HepG2 (cell line): ENCODE measurements at regions not wholly inside any gene's neighbourhood (a gene's known extent, or its start where the extent isn't known, plus 50 kb on each side); places are given as distances from the start of the nearest gene placed in this dataset.

Experiments
- ATRX ChIP-seq: sonication (generic); formaldehyde crosslinking; IDR thresholded peaks from 2 replicates; pipeline ENCODE4 v1.4.0; 2020; ENCODE audit warnings: missing genetic modification reagents, borderline replicate concordance
- CHD2 ChIP-seq: IDR thresholded peaks from 2 replicates; pipeline ENCODE4 v1.6.1; 2011; ENCODE audit warnings: low read depth, low read length, improper control_type of control experiment
- FIP1L1 ChIP-seq: fragments of 200-400 bp; formaldehyde crosslinking; IDR thresholded peaks from 2 replicates; pipeline ENCODE4 v1.6.1; 2018; ENCODE audit warnings: low read depth, mild to moderate bottlenecking, low read length, moderate library complexity, borderline replicate concordance; ENCODE audit not compliant: insufficient read depth
- SP140L ChIP-seq: sonication (generic); formaldehyde crosslinking; IDR thresholded peaks from 2 replicates; pipeline ENCODE4 v1.4.0; 2020; ENCODE audit warnings: missing genetic modification reagents, borderline replicate concordance
- STAT5B ChIP-seq: sonication (generic); formaldehyde crosslinking; IDR thresholded peaks from 2 replicates; pipeline ENCODE4 v1.4.0; 2020; ENCODE audit warnings: missing genetic modification reagents
- XBP1 ChIP-seq: sonication (generic); formaldehyde crosslinking; IDR thresholded peaks from 2 replicates; pipeline ENCODE4 v1.5.0; 2020; ENCODE audit warnings: missing genetic modification reagents
- YEATS2 ChIP-seq: sonication (generic); formaldehyde crosslinking; IDR thresholded peaks from 2 replicates; pipeline ENCODE4 v1.4.0; 2020; ENCODE audit warnings: missing genetic modification reagents, borderline replicate concordance
- ZNF331 ChIP-seq: sonication (generic); formaldehyde crosslinking; IDR thresholded peaks from 2 replicates; pipeline ENCODE4 v1.4.0; 2020; ENCODE audit warnings: missing genetic modification reagents
- ZNF383 ChIP-seq: sonication (generic); formaldehyde crosslinking; IDR thresholded peaks from 2 replicates; pipeline ENCODE4 v1.4.0; 2020; ENCODE audit warnings: missing genetic modification reagents, mild to moderate bottlenecking, borderline replicate concordance
- ZNF629 ChIP-seq: sonication (generic); formaldehyde crosslinking; conservative IDR thresholded peaks from 2 replicates; pipeline ENCODE4 v1.5.0; 2020; ENCODE audit warnings: missing genetic modification reagents
- ZNF878 ChIP-seq: sonication (generic); formaldehyde crosslinking; IDR thresholded peaks from 2 replicates; pipeline ENCODE4 v1.8.1; 2023; ENCODE audit warnings: mild to moderate bottlenecking, missing genetic modification reagents, moderate library complexity
- TF ChIP-seq, protein P1 (sequence below): IDR thresholded peaks from 2 replicates; pipeline ENCODE4 v1.6.1; 2016; ENCODE audit warnings: low read depth
- TF ChIP-seq, protein P2 (sequence below): sonication (generic); formaldehyde crosslinking; IDR thresholded peaks from 2 replicates; pipeline ENCODE4 v1.4.0; 2020; ENCODE audit warnings: mild to moderate bottlenecking, missing genetic modification reagents
- TF ChIP-seq, protein P3 (sequence below): sonication (generic); formaldehyde crosslinking; IDR thresholded peaks from 2 replicates; pipeline ENCODE4 v1.4.0; 2020; ENCODE audit warnings: missing genetic modification reagents, mild to moderate bottlenecking, borderline replicate concordance
- TF ChIP-seq, protein P4 (sequence below): sonication (generic); formaldehyde crosslinking; conservative IDR thresholded peaks from 2 replicates; pipeline ENCODE4 v1.8.0; 2022; ENCODE audit warnings: low read depth, missing genetic modification reagents
- TF ChIP-seq, protein P5 (sequence below): sonication (generic); formaldehyde crosslinking; IDR thresholded peaks from 2 replicates; pipeline ENCODE4 v1.8.0; 2022; ENCODE audit warnings: missing genetic modification reagents, mild to moderate bottlenecking, moderate library complexity, borderline replicate concordance
- TF ChIP-seq, protein P6 (sequence below): sonication (generic); formaldehyde crosslinking; IDR thresholded peaks from 2 replicates; pipeline ENCODE4 v1.4.0; 2020; ENCODE audit warnings: missing genetic modification reagents

DNA sequence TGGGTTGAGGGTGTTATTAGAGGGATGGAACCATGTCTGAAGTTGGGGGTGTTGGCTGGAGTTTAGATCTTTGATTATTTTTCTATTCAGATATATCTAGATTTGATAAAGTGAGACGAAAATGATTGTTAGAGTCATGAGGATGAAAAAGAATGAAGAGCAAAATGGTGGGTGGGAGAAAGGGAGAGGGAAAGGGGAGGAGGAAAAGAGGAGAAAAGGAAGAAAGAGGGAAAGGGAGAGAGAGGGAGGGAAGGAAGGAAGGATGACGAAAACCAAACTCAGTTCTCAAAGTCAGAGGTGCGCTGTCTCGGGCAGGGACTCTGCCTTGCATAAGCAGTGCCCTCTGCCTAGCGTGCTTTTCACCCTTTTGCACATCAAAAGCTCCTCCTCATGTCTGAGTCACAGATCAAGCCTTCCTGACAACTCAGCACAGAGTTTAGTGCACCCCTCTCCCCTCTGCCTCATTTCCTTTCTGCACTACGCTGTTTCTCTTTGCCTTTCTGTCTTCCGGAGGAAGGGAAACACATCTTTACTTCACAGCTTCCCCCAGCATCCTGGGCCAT lies 225.8 kb upstream of the PROX1 start (continued):
- TF ChIP-seq CHD2, result no peak
- TF ChIP-seq ATRX (CRISPR knock-in tag), result no peak
- TF ChIP-seq, protein P1, sequence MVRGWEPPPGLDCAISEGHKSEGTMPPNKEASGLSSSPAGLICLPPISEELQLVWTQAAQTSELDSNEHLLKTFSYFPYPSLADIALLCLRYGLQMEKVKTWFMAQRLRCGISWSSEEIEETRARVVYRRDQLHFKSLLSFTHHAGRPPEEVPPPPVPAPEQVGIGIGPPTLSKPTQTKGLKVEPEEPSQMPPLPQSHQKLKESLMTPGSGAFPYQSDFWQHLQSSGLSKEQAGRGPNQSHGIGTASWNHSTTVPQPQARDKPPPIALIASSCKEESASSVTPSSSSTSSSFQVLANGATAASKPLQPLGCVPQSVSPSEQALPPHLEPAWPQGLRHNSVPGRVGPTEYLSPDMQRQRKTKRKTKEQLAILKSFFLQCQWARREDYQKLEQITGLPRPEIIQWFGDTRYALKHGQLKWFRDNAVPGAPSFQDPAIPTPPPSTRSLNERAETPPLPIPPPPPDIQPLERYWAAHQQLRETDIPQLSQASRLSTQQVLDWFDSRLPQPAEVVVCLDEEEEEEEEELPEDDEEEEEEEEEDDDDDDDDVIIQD (CRISPR knock-in tag), result peak; percentile 41; the same call in 1 of the 2 replicates
- TF ChIP-seq XBP1 (CRISPR knock-in tag), result no peak
- TF ChIP-seq ZNF629, result no peak
- TF ChIP-seq, protein P2, sequence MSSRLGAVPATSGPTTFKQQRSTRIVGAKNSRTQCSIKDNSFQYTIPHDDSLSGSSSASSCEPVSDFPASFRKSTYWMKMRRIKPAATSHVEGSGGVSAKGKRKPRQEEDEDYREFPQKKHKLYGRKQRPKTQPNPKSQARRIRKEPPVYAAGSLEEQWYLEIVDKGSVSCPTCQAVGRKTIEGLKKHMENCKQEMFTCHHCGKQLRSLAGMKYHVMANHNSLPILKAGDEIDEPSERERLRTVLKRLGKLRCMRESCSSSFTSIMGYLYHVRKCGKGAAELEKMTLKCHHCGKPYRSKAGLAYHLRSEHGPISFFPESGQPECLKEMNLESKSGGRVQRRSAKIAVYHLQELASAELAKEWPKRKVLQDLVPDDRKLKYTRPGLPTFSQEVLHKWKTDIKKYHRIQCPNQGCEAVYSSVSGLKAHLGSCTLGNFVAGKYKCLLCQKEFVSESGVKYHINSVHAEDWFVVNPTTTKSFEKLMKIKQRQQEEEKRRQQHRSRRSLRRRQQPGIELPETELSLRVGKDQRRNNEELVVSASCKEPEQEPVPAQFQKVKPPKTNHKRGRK, result peak; percentile 89; the same call in 1 of the 2 replicates
- TF ChIP-seq SP140L (CRISPR knock-in tag), result no peak
- no peak for TF ChIP-seq STAT5B (CRISPR knock-in tag)
- no peak for TF ChIP-seq FIP1L1
- TF ChIP-seq, protein P3, sequence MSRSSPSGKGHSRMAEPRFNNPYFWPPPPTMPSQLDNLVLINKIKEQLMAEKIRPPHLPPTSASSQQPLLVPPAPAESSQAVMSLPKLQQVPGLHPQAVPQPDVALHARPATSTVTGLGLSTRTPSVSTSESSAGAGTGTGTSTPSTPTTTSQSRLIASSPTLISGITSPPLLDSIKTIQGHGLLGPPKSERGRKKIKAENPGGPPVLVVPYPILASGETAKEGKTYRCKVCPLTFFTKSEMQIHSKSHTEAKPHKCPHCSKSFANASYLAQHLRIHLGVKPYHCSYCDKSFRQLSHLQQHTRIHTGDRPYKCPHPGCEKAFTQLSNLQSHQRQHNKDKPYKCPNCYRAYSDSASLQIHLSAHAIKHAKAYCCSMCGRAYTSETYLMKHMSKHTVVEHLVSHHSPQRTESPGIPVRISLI (CRISPR knock-in tag), result no peak
- no peak for TF ChIP-seq ZNF383
- TF ChIP-seq, protein P4, sequence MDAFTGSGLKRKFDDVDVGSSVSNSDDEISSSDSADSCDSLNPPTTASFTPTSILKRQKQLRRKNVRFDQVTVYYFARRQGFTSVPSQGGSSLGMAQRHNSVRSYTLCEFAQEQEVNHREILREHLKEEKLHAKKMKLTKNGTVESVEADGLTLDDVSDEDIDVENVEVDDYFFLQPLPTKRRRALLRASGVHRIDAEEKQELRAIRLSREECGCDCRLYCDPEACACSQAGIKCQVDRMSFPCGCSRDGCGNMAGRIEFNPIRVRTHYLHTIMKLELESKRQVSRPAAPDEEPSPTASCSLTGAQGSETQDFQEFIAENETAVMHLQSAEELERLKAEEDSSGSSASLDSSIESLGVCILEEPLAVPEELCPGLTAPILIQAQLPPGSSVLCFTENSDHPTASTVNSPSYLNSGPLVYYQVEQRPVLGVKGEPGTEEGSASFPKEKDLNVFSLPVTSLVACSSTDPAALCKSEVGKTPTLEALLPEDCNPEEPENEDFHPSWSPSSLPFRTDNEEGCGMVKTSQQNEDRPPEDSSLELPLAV (CRISPR knock-in tag), result no peak
- TF ChIP-seq ZNF331 (CRISPR knock-in tag), result no peak
- TF ChIP-seq, protein P5, sequence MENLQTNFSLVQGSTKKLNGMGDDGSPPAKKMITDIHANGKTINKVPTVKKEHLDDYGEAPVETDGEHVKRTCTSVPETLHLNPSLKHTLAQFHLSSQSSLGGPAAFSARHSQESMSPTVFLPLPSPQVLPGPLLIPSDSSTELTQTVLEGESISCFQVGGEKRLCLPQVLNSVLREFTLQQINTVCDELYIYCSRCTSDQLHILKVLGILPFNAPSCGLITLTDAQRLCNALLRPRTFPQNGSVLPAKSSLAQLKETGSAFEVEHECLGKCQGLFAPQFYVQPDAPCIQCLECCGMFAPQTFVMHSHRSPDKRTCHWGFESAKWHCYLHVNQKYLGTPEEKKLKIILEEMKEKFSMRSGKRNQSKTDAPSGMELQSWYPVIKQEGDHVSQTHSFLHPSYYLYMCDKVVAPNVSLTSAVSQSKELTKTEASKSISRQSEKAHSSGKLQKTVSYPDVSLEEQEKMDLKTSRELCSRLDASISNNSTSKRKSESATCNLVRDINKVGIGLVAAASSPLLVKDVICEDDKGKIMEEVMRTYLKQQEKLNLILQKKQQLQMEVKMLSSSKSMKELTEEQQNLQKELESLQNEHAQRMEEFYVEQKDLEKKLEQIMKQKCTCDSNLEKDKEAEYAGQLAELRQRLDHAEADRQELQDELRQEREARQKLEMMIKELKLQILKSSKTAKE, result no peak
- TF ChIP-seq, protein P6, sequence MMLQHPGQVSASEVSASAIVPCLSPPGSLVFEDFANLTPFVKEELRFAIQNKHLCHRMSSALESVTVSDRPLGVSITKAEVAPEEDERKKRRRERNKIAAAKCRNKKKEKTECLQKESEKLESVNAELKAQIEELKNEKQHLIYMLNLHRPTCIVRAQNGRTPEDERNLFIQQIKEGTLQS (CRISPR knock-in tag), result no peak
- TF ChIP-seq YEATS2 (CRISPR knock-in tag), result no peak
- 0 out of 2 replicates have a peak, but pooled peaks have one; percentile 31 for TF ChIP-seq ZNF878 (CRISPR knock-in tag)
